IMR-90 (cell line): ENCODE measurements at regions not wholly inside any gene's neighbourhood (a gene's known extent, or its start where the extent isn't known, plus 50 kb on each side); places are given as distances from the start of the nearest gene placed in this dataset.

Experiments used
- CEBPB ChIP-seq: IDR thresholded peaks from 2 replicates; pipeline ENCODE4 v1.6.1; 2012; ENCODE audit warnings: low read depth, low read length, improper control_type of control experiment
- CTCF ChIP-seq: conservative IDR thresholded peaks from 2 replicates; pipeline ENCODE4 v1.5.1; 2012; ENCODE audit warnings: mild to moderate bottlenecking, low read depth, low read length, improper control_type of control experiment
- FOS ChIP-seq: fragments of 150-350 bp; IDR thresholded peaks from 2 replicates; pipeline ENCODE4 v1.6.1; 2016; ENCODE audit warnings: low read depth, low read length
- MAFK ChIP-seq: IDR thresholded peaks from 2 replicates; pipeline ENCODE4 v1.6.1; 2012; ENCODE audit warnings: low read depth, low read length, improper control_type of control experiment
- MXI1 ChIP-seq: IDR thresholded peaks from 2 replicates; pipeline ENCODE4 v1.6.1; 2012; ENCODE audit warnings: low read depth, mild to moderate bottlenecking, low read length, moderate library complexity, borderline replicate concordance
- POLR2A ChIP-seq: IDR thresholded peaks from 2 replicates; pipeline ENCODE4 v1.6.1; 2012; ENCODE audit warnings: mild to moderate bottlenecking, low read depth, low read length
- RAD21 ChIP-seq: IDR thresholded peaks from 2 replicates; pipeline ENCODE4 v1.6.1; 2012; ENCODE audit warnings: low read length, improper control_type of control experiment
- RCOR1 ChIP-seq: IDR thresholded peaks from 2 replicates; pipeline ENCODE4 v1.6.1; 2012; ENCODE audit warnings: mild to moderate bottlenecking, low read length, improper control_type of control experiment; ENCODE audit not compliant: insufficient replicate concordance
- RFX5 ChIP-seq: IDR thresholded peaks from 2 replicates; pipeline ENCODE4 v1.8.0; 2012; ENCODE audit warnings: low read depth, mild to moderate bottlenecking, low read length, moderate library complexity
- SMC3 ChIP-seq: fragments of 150-350 bp; IDR thresholded peaks from 2 replicates; pipeline ENCODE4 v1.6.1; 2016; ENCODE audit warnings: low read depth, mild to moderate bottlenecking, antibody characterized with exemption, low read length, moderate library complexity
- TF ChIP-seq, protein P1 (sequence below): fragments of 150-350 bp; IDR thresholded peaks from 2 replicates; pipeline ENCODE4 v1.6.1; 2017; ENCODE audit warnings: mild to moderate bottlenecking, antibody characterized with exemption, low read length, low read depth

GRCh38 chr6:94026575-94026974 lies 607.2 kb upstream of the EPHA7 start:
- TF ChIP-seq CTCF, result no peak
- TF ChIP-seq MAFK, result no peak
- TF ChIP-seq FOS, result no peak
- no peak for TF ChIP-seq POLR2A
- no peak for TF ChIP-seq RCOR1
- no peak for TF ChIP-seq RAD21
- no peak for TF ChIP-seq SMC3
- no peak for TF ChIP-seq MXI1
- no peak for TF ChIP-seq RFX5
- TF ChIP-seq, protein P1, sequence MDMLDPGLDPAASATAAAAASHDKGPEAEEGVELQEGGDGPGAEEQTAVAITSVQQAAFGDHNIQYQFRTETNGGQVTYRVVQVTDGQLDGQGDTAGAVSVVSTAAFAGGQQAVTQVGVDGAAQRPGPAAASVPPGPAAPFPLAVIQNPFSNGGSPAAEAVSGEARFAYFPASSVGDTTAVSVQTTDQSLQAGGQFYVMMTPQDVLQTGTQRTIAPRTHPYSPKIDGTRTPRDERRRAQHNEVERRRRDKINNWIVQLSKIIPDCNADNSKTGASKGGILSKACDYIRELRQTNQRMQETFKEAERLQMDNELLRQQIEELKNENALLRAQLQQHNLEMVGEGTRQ, result no peak
- TF ChIP-seq CEBPB, result no peak
